Stomach (tissue), 8 donors: ENCODE measurements at regions not wholly inside any gene's neighbourhood (a gene's known extent, or its start where the extent isn't known, plus 50 kb on each side); places are given as distances from the start of the nearest gene placed in this dataset.

Experiments used
- DNase-seq, 2 donors: peaks; one replicate each; pipeline versions ENCODE4 v3.0.0 to v3.0.0-alpha.2; 2013 to 2019
- H3K27ac ChIP-seq, 5 donors: fragments of 200-600 bp in 4 of 5; sonication (generic) in 4 of 5; one replicate each; pipeline ENCODE4 v1.5.1; 2013 to 2019; ENCODE audit warnings: mild to moderate bottlenecking in 1 of 5, moderate library complexity in 1 of 5
- H3K27me3 ChIP-seq, 3 donors: fragments of 200-600 bp; sonication (generic); one replicate each; pipeline ENCODE4 v1.5.1; 2017 to 2019; ENCODE audit warnings: mixed run types in 1 of 3
- H3K36me3 ChIP-seq, 4 donors: fragments of 200-600 bp; sonication (generic); 1 replicate in 3 of 4; 2 replicates in 1 of 4; pipeline ENCODE4 v1.5.1; 2016 to 2019
- H3K4me1 ChIP-seq, 4 donors: fragments of 200-600 bp; sonication (generic); one replicate each; pipeline ENCODE4 v1.5.1; 2016 to 2019
- H3K4me3 ChIP-seq, 4 donors: fragments of 200-600 bp; sonication (generic) in 3 of 4; one replicate each; pipeline ENCODE4 v1.5.1; 2016 to 2019; ENCODE audit warnings: mild to moderate bottlenecking in 1 of 4
- H3K9me3 ChIP-seq, 4 donors: fragments of 200-600 bp; sonication (generic); one replicate each; pipeline ENCODE4 v1.5.1; 2016 to 2019
- EP300 ChIP-seq: sonication (generic); formaldehyde crosslinking; IDR thresholded peaks from one replicate; pipeline ENCODE4 v1.6.1; 2017; ENCODE audit warnings: antibody characterized with exemption
- POLR2A ChIP-seq, 4 donors: fragments of 450-650 bp; IDR thresholded peaks; one replicate each; pipeline ENCODE4 v1.6.1; 2016; ENCODE audit warnings: antibody characterized with exemption in 4 of 4, control low read depth in 2 of 4, mild to moderate bottlenecking in 1 of 4, moderate library complexity in 1 of 4
- POLR2AphosphoS5 ChIP-seq, 3 donors: sonication (generic); formaldehyde crosslinking; IDR thresholded peaks; one replicate each; pipeline ENCODE4 v1.6.1; 2016; ENCODE audit warnings: antibody characterized with exemption in 3 of 3
- WGBS, 5 donors: extraction: QIAGEN DNeasy Blood & Tissue Kit in 3 of 5; methylation state at CpG; one replicate each; pipeline versions ENCODE4 v1.1.5 to v1.1.7; 2013 to 2018; 5-methylcytosine and 5-hydroxymethylcytosine counted together
- intact Hi-C: fragments of 100-400 bp; cut with DNase I; formaldehyde crosslinking; loops from one replicate; pipeline ENCODE4 v1.15.1; 2023; ENCODE audit warnings: low total_unique reads
- TF ChIP-seq, protein P1 (sequence below), 7 experiments: fragments of 450-650 bp in 4 of 7; fragments of 200-600 bp in 3 of 7; sonication (generic) in 3 of 7; IDR thresholded peaks; one replicate each; pipeline ENCODE4 v1.5.1; 2016 to 2019; ENCODE audit warnings: antibody characterized with exemption in 7 of 7, control low read depth in 2 of 7, mild to moderate bottlenecking in 1 of 7
- donor health status: healthy with polysubstance abuse.
- donor health status: Bipolar disorder and iron deficiency.
- donor health status: healthy.

DNA sequence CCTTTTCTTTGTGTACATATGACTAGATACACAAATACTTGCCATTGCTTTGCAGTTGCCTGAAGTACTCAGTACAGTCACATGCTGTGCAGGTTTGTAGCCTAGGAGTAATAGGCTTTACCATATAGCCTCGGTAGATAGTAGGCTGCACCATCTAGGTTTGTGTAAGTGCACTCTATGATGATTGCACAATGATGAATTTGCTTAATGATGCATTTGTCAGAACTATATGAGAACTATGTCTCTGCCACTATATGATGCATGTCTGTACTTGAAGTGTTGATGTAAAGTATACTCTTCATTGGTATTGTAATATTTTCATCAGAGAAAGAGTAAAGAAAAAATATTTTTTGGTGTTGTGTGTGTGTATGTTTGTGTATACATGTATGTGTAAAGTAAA is 1030.7 kb downstream of the NLGN4Y start:
- no peak for TF ChIP-seq POLR2AphosphoS5 (IDR thresholded peaks at IDR 0.05)
- TF ChIP-seq POLR2A (IDR thresholded peaks at IDR 0.05), result no peak
- TF ChIP-seq, protein P1, sequence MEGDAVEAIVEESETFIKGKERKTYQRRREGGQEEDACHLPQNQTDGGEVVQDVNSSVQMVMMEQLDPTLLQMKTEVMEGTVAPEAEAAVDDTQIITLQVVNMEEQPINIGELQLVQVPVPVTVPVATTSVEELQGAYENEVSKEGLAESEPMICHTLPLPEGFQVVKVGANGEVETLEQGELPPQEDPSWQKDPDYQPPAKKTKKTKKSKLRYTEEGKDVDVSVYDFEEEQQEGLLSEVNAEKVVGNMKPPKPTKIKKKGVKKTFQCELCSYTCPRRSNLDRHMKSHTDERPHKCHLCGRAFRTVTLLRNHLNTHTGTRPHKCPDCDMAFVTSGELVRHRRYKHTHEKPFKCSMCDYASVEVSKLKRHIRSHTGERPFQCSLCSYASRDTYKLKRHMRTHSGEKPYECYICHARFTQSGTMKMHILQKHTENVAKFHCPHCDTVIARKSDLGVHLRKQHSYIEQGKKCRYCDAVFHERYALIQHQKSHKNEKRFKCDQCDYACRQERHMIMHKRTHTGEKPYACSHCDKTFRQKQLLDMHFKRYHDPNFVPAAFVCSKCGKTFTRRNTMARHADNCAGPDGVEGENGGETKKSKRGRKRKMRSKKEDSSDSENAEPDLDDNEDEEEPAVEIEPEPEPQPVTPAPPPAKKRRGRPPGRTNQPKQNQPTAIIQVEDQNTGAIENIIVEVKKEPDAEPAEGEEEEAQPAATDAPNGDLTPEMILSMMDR (IDR thresholded peaks at IDR 0.05), result no peak
- no peak for TF ChIP-seq EP300
- intact Hi-C loops, result no loop called here
- H3K27ac ChIP-seq, result no peak overlapping the region
- no peaks in the 10 kb centered on the region for H3K36me3 ChIP-seq
- H3K9me3 ChIP-seq, result no peaks in the 10 kb centered on the region
- DNase-seq, result no peak
- H3K27me3 ChIP-seq, result no peaks in the 10 kb centered on the region
- H3K4me3 ChIP-seq, result no peak overlapping the region
- no peaks in the 10 kb centered on the region for H3K4me1 ChIP-seq
- WGBS, 5 donors, result 67 to 82% (median 79%) methylated on average over 1 of the region's 1 CpG; no CpG with 5 or more reads in 2 of the 5 donors

DNA sequence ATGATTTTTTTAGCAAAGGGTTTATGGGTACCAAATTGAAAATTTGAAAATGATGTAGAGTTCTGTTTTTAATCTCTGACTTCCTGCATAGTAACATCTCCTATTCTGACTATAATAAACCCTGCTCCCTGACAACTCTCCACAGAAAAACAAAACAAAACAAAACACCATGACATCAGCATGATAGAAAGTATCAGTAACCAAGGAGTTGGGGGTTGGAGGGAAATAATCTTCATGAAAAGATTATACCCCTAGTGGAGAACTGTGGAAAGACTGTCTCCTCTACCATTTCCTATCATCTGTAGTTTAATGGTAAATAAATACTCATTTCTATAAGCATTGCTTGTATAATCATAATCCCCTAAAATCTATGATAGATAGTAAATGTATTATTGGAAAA is 1034.8 kb downstream of the NLGN4Y start:
- no peaks in the 10 kb centered on the region for H3K27me3 ChIP-seq
- intact Hi-C loops, result no loop called here
- no peaks in the 10 kb centered on the region for H3K36me3 ChIP-seq
- no peak overlapping the region for H3K4me3 ChIP-seq
- no peaks in the 10 kb centered on the region for H3K4me1 ChIP-seq
- no peak for TF ChIP-seq EP300
- TF ChIP-seq, protein P1 (IDR thresholded peaks at IDR 0.05), result no peak
- TF ChIP-seq POLR2AphosphoS5 (IDR thresholded peaks at IDR 0.05), result no peak
- no peak for TF ChIP-seq POLR2A (IDR thresholded peaks at IDR 0.05)
- no peak overlapping the region for H3K27ac ChIP-seq
- no peak for DNase-seq
- no peaks in the 10 kb centered on the region for H3K9me3 ChIP-seq

DNA sequence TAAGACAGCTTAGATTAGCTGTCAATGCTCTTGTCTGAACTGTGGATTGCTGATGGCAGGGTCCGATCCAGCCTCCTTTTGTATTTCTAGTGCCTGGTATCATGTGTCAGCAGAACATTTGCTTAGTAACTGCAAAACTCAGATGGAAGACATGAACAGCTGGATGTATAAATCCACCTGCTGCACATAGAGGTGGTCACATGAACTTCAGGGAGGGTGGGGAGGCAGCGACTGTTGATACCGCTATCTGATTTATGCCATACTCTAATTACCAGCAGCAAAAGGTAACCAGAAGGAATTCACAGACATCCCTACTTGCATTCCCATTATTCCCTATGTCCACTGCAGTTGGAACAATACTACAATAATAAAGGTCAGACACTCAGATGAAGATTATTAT is 1036.5 kb downstream of the NLGN4Y start:
- H3K27me3 ChIP-seq, result no peaks in the 10 kb centered on the region
- WGBS, 5 donors, result 69 to 75% (median 74%) methylated on average over 3 of the region's 3 CpGs; no CpG with 5 or more reads in 2 of the 5 donors
- TF ChIP-seq POLR2AphosphoS5 (IDR thresholded peaks at IDR 0.05) (no peak), POLR2A (IDR thresholded peaks at IDR 0.05) (no peak), EP300 (no peak)
- TF ChIP-seq, protein P1 (IDR thresholded peaks at IDR 0.05), result no peak
- no peaks in the 10 kb centered on the region for H3K9me3 ChIP-seq
- H3K4me3 ChIP-seq, result no peak overlapping the region
- no peaks in the 10 kb centered on the region for H3K36me3 ChIP-seq
- no peaks in the 10 kb centered on the region for H3K4me1 ChIP-seq
- no peak for DNase-seq
- H3K27ac ChIP-seq, result no peak overlapping the region
- intact Hi-C loops, result no loop called here

DNA sequence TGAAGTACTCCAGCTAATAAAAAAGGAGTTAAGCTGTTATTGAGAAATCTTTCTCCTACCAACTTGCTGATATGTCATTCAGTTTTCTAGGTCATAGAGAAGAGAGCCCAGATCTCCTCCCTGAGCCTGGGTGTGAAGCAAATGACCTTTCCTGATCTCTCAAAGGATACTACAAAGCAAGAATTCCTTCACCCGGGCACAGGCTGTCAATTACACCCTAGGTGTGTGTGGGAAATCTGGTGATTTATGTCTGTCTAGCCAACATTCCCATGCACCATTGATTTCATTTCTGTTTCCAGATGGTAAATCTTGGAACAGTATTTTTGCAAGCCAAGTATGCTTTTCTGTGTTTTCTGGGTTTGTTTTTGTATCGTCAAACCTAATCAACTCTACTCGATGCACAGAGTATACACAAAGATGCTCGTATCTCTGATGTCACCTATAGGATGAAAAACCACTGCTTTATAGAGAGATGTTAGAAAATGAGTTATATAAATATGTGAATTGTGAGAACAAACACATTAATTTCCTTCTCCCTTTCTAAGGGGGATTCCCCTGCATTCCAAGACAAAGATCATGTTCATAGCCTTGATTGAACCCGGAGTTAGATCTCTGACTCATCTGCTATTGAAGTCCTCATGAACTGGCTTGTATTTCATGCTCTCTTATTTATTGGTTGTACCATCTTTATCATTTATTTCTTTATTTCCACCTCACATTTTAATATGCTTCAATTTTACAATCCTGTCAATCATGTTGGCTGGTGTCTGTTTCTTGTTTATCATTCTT is 1037.4 kb downstream of the NLGN4Y start:
- WGBS, 5 donors, result 45 to 57% (median 54%) methylated on average over 5 of the region's 5 CpGs; no CpG with 5 or more reads in 2 of the 5 donors
- no peak for TF ChIP-seq POLR2A (IDR thresholded peaks at IDR 0.05)
- TF ChIP-seq POLR2AphosphoS5 (IDR thresholded peaks at IDR 0.05), result no peak

DNA sequence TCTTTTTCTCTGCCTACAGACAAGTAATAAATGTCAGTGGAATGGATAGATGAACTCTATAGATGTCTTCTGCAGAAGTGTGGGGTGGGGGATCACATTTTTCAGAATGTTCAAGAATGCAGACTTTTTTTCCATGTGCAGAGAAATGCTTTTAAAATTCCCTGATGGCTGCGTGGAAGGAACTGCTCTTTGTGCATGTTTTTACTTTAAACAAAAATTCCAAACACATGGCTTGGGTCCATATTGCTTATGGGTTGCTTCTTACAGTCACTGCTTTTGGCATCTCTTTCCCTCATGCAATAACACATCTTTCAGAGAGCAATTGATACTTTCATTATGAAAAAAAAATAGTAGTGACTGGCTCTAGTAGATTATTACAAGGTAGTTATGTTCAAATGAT is 1053.6 kb downstream of the NLGN4Y start:
- intact Hi-C loops, result no loop called here
- WGBS, 5 donors, result 58 to 78% (median 72%) methylated on average over 1 of the region's 1 CpG; no CpG with 5 or more reads in 2 of the 5 donors
- Histone ChIP-seq H3K4me3 (no peak overlapping the region), H3K9me3 (no peaks in the 10 kb centered on the region), H3K4me1 (no peaks in the 10 kb centered on the region), H3K36me3 (no peaks in the 10 kb centered on the region), H3K27me3 (no peaks in the 10 kb centered on the region), H3K27ac (no peak overlapping the region)
- DNase-seq, result no peak
- no peak for TF ChIP-seq POLR2A (IDR thresholded peaks at IDR 0.05)
- TF ChIP-seq EP300, result no peak
- TF ChIP-seq, protein P1 (IDR thresholded peaks at IDR 0.05), result no peak
- TF ChIP-seq POLR2AphosphoS5 (IDR thresholded peaks at IDR 0.05), result no peak

More for the DNA sequence above, 1037.4 kb downstream of the NLGN4Y start:
- no peaks in the 10 kb centered on the region for H3K36me3 ChIP-seq
- no peak overlapping the region for H3K27ac ChIP-seq
- no peak for DNase-seq
- H3K9me3 ChIP-seq, result no peaks in the 10 kb centered on the region
- H3K27me3 ChIP-seq, result no peaks in the 10 kb centered on the region
- H3K4me3 ChIP-seq, result no peak overlapping the region
- H3K4me1 ChIP-seq, result no peaks in the 10 kb centered on the region
- intact Hi-C loops, result no loop called here
